IMR-90 (cell line): ENCODE measurements at regions not wholly inside any gene's neighbourhood (a gene's known extent, or its start where the extent isn't known, plus 50 kb on each side); places are given as distances from the start of the nearest gene placed in this dataset.
A peak's percentile ranks its signal among the peaks of the same experiment; 100 is the strongest.

Source experiments
- ATAC-seq: fragments of 200-7000 bp; cut with Tn5 transposase; 2 replicates; pipeline ENCODE4 v1.9.1; 2020; ENCODE audit warnings: low read depth, mild to moderate bottlenecking, moderate library complexity
- BruUV-seq: library from RNA; stranded (reverse); fragments of 400-500 nt; replicated peaks from 2 replicates; lab custom pipeline; 2021; lab: Mats Ljungman, UMichigan
- CTCF ChIA-PET: fragments of 300-600 bp; formaldehyde crosslinking; extraction: SDS; loops from one replicate; lab custom pipeline; 2021; ENCODE audit warnings: antibody characterized with exemption; lab: Yijun Ruan, JAX
- POLR2A ChIA-PET: fragments of 300-600 bp; sonication (Branson Sonifier 250); formaldehyde crosslinking; loops from one replicate; lab custom pipeline; 2022; ENCODE audit warnings: antibody characterized with exemption; ENCODE audit not compliant: unreplicated experiment; lab: Charles Lee
- DNase-seq: peaks from one replicate; pipeline ENCODE4 v3.0.0; 2013
- H2AFZ ChIP-seq: replicated peaks from 2 replicates; pipeline ENCODE3; 2013; ENCODE audit warnings: low read length, mild to moderate bottlenecking; ENCODE audit not compliant: poor library complexity
- H2AK5ac ChIP-seq: 2 replicates; pipeline ENCODE4 v1.6.1; 2013; ENCODE audit warnings: low read depth, low read length, inconsistent platforms
- H2AK9ac ChIP-seq: replicated peaks from 2 replicates; pipeline ENCODE3; 2013; ENCODE audit warnings: mild to moderate bottlenecking, low read depth, low read length, moderate library complexity; ENCODE audit not compliant: poor library complexity
- H2BK120ac ChIP-seq: 2 replicates; pipeline ENCODE4 v1.6.1; 2013; ENCODE audit warnings: low read depth, low read length, inconsistent platforms
- H2BK15ac ChIP-seq: 3 replicates; pipeline ENCODE4 v1.6.1; 2013; ENCODE audit warnings: low read depth, low read length, inconsistent platforms
- H2BK20ac ChIP-seq: 2 replicates; pipeline ENCODE4 v1.6.1; 2013; ENCODE audit warnings: low read depth, mild to moderate bottlenecking, inconsistent platforms, low read length, moderate library complexity
- H2BK5ac ChIP-seq: 2 replicates; pipeline ENCODE4 v1.6.1; 2013; ENCODE audit warnings: mild to moderate bottlenecking, low read depth, low read length, inconsistent platforms; ENCODE audit not compliant: poor library complexity, severe bottlenecking
- H3K14ac ChIP-seq: replicated peaks from 2 replicates; pipeline ENCODE4 v1.6.1; 2013; ENCODE audit warnings: low read depth, low read length, inconsistent platforms
- H3K18ac ChIP-seq: 2 replicates; pipeline ENCODE4 v1.6.1; 2013; ENCODE audit warnings: low read depth, low read length, control low read depth
- H3K23ac ChIP-seq: 2 replicates; pipeline ENCODE4 v1.6.1; 2013; ENCODE audit warnings: low read depth, low read length, inconsistent platforms
- H3K27ac ChIP-seq: 2 replicates; pipeline ENCODE4 v1.5.1; 2013; ENCODE audit warnings: mild to moderate bottlenecking, control low read depth, low read length; ENCODE audit not compliant: insufficient read depth
- H3K27me3 ChIP-seq: 2 replicates; pipeline ENCODE4 v1.6.1; 2013; ENCODE audit warnings: low read length; ENCODE audit not compliant: control insufficient read depth, insufficient read depth
- H3K36me3 ChIP-seq: 2 replicates; pipeline ENCODE4 v1.6.1; 2013; ENCODE audit warnings: low read length, mixed read lengths; ENCODE audit not compliant: control insufficient read depth, insufficient read depth
- H3K4ac ChIP-seq: 2 replicates; pipeline ENCODE4 v1.6.1; 2013; ENCODE audit warnings: low read depth, low read length, inconsistent platforms
- H3K4me1 ChIP-seq: 2 replicates; pipeline ENCODE4 v1.6.1; 2013; ENCODE audit warnings: low read length, mixed read lengths; ENCODE audit not compliant: control insufficient read depth, insufficient read depth
- H3K4me2 ChIP-seq: 2 replicates; pipeline ENCODE4 v1.6.1; 2013; ENCODE audit warnings: low read depth, mild to moderate bottlenecking, control low read depth, low read length, moderate library complexity
- H3K4me3 ChIP-seq: 2 replicates; pipeline ENCODE4 v1.5.1; 2013; ENCODE audit warnings: low read depth, mild to moderate bottlenecking, control low read depth, low read length, moderate library complexity; ENCODE audit not compliant: insufficient read depth
- H3K56ac ChIP-seq: 2 replicates; pipeline ENCODE4 v1.6.1; 2013; ENCODE audit warnings: low read length, inconsistent platforms; ENCODE audit not compliant: insufficient read depth; ENCODE audit errors: extremely low read depth
- H3K79me1 ChIP-seq, 2 experiments: 2 replicates each; pipeline ENCODE4 v1.6.1; 2013; ENCODE audit warnings: low read length in 2 of 2, inconsistent platforms in 1 of 2, low read depth in 1 of 2
- H3K9ac ChIP-seq: 2 replicates; pipeline ENCODE4 v1.6.1; 2013; ENCODE audit warnings: low read depth, low read length, control low read depth
- H3K9me1 ChIP-seq: 2 replicates; pipeline ENCODE4 v1.6.1; 2013; ENCODE audit warnings: low read length, inconsistent platforms; ENCODE audit not compliant: insufficient read depth
- H3K9me3 ChIP-seq: 2 replicates; pipeline ENCODE4 v1.6.1; 2013; ENCODE audit warnings: low read length; ENCODE audit not compliant: control insufficient read depth, insufficient read depth
- H4K20me1 ChIP-seq: 2 replicates; pipeline ENCODE4 v1.6.1; 2013; ENCODE audit warnings: low read length, inconsistent platforms; ENCODE audit not compliant: insufficient read depth
- H4K5ac ChIP-seq: 2 replicates; pipeline ENCODE4 v1.6.1; 2013; ENCODE audit warnings: mild to moderate bottlenecking, low read depth, low read length, control low read depth
- H4K8ac ChIP-seq, 2 experiments: 2 replicates each; pipeline ENCODE4 v1.6.1; 2013; ENCODE audit warnings: low read depth in 2 of 2, low read length in 2 of 2, control low read depth in 1 of 2, inconsistent platforms in 1 of 2
- H4K91ac ChIP-seq: 2 replicates; pipeline ENCODE4 v1.6.1; 2013; ENCODE audit warnings: low read depth, low read length, inconsistent platforms; ENCODE audit not compliant: insufficient read depth
- BHLHE40 ChIP-seq: fragments of 150-350 bp; IDR thresholded peaks from 2 replicates; pipeline ENCODE4 v1.6.1; 2016; ENCODE audit warnings: mild to moderate bottlenecking, low read depth, low read length
- CEBPB ChIP-seq: IDR thresholded peaks from 2 replicates; pipeline ENCODE4 v1.6.1; 2012; ENCODE audit warnings: low read depth, low read length, improper control_type of control experiment
- CHD1 ChIP-seq: IDR thresholded peaks from 2 replicates; pipeline ENCODE4 v1.6.1; 2012; ENCODE audit warnings: low read depth, low read length, improper control_type of control experiment
- FOS ChIP-seq: fragments of 150-350 bp; IDR thresholded peaks from 2 replicates; pipeline ENCODE4 v1.6.1; 2016; ENCODE audit warnings: low read depth, low read length
- MAFK ChIP-seq: IDR thresholded peaks from 2 replicates; pipeline ENCODE4 v1.6.1; 2012; ENCODE audit warnings: low read depth, low read length, improper control_type of control experiment
- MXI1 ChIP-seq: IDR thresholded peaks from 2 replicates; pipeline ENCODE4 v1.6.1; 2012; ENCODE audit warnings: low read depth, mild to moderate bottlenecking, low read length, moderate library complexity, borderline replicate concordance
- NFE2L2 ChIP-seq: fragments of 150-350 bp; IDR thresholded peaks from 2 replicates; pipeline ENCODE4 v1.6.1; 2016; ENCODE audit warnings: low read depth, mild to moderate bottlenecking, low read length
- RAD21 ChIP-seq: IDR thresholded peaks from 2 replicates; pipeline ENCODE4 v1.6.1; 2012; ENCODE audit warnings: low read length, improper control_type of control experiment
- RCOR1 ChIP-seq: IDR thresholded peaks from 2 replicates; pipeline ENCODE4 v1.6.1; 2012; ENCODE audit warnings: mild to moderate bottlenecking, low read length, improper control_type of control experiment; ENCODE audit not compliant: insufficient replicate concordance
- WGBS, 2 experiments: methylation state at CpG; one replicate each; pipeline versions ENCODE4 v1.1.5 to v1.1.7; 2013; ENCODE audit warnings: missing lambda C conversion rate in 2 of 2; ENCODE audit not compliant: insufficient read length in 1 of 2; ENCODE audit errors: extremely low coverage in 2 of 2; 5-methylcytosine and 5-hydroxymethylcytosine counted together
- dilution Hi-C: fragments of 300-500 bp; cut with HindIII; formaldehyde crosslinking; loops from one replicate; pipeline ENCODE4 v1.14.3; 2018; ENCODE audit warnings: low sequenced_read_pairs; ENCODE audit not compliant: unreplicated experiment
- in situ Hi-C: fragments of 300-500 bp; cut with MboI; formaldehyde crosslinking; loops from 3 replicates; pipeline ENCODE4 v1.14.3; 2019; ENCODE audit warnings: low sequenced_read_pairs, inconsistent platforms, mixed read lengths
- intact Hi-C: fragments of 100-400 bp; cut with micrococcal nuclease; formaldehyde crosslinking; loops from 2 replicates; pipeline ENCODE4 v1.10.0; 2022
- TF ChIP-seq, protein P1 (sequence below): conservative IDR thresholded peaks from 2 replicates; pipeline ENCODE4 v1.5.1; 2012; ENCODE audit warnings: mild to moderate bottlenecking, low read depth, low read length, improper control_type of control experiment
- TF ChIP-seq, protein P2 (sequence below): fragments of 150-350 bp; IDR thresholded peaks from 2 replicates; pipeline ENCODE4 v1.6.1; 2017; ENCODE audit warnings: mild to moderate bottlenecking, antibody characterized with exemption, low read length, low read depth
- TF ChIP-seq, protein P3 (sequence below): fragments of 150-350 bp; IDR thresholded peaks from 2 replicates; pipeline ENCODE4 v1.6.1; 2016; ENCODE audit warnings: low read depth, mild to moderate bottlenecking, low read length, moderate library complexity, borderline replicate concordance

- dilution Hi-C loops (no loop called here), in situ Hi-C loops (no loop called here), intact Hi-C loops (loop anchor here (5.0 kb wide), 1 partner anchor 94 kb away; no protein-coding TSS in a partner anchor)
- H3K79me1 ChIP-seq, result no peaks in the 10 kb centered on the region
- H2AK9ac ChIP-seq, result no peak overlapping the region
- no peak overlapping the region for H3K4me3 ChIP-seq
- H2BK15ac ChIP-seq, result peak overlapping the region; percentile 78; the same call in 2 of the 3 replicates
- TF ChIP-seq BHLHE40 (no peak), RAD21 (no peak), FOS (no peak), CEBPB (no peak), CHD1 (no peak), MAFK (no peak), NFE2L2 (no peak), MXI1 (no peak), RCOR1 (no peak)
- TF ChIP-seq, protein P1, sequence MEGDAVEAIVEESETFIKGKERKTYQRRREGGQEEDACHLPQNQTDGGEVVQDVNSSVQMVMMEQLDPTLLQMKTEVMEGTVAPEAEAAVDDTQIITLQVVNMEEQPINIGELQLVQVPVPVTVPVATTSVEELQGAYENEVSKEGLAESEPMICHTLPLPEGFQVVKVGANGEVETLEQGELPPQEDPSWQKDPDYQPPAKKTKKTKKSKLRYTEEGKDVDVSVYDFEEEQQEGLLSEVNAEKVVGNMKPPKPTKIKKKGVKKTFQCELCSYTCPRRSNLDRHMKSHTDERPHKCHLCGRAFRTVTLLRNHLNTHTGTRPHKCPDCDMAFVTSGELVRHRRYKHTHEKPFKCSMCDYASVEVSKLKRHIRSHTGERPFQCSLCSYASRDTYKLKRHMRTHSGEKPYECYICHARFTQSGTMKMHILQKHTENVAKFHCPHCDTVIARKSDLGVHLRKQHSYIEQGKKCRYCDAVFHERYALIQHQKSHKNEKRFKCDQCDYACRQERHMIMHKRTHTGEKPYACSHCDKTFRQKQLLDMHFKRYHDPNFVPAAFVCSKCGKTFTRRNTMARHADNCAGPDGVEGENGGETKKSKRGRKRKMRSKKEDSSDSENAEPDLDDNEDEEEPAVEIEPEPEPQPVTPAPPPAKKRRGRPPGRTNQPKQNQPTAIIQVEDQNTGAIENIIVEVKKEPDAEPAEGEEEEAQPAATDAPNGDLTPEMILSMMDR, result no peak
- TF ChIP-seq, protein P2, sequence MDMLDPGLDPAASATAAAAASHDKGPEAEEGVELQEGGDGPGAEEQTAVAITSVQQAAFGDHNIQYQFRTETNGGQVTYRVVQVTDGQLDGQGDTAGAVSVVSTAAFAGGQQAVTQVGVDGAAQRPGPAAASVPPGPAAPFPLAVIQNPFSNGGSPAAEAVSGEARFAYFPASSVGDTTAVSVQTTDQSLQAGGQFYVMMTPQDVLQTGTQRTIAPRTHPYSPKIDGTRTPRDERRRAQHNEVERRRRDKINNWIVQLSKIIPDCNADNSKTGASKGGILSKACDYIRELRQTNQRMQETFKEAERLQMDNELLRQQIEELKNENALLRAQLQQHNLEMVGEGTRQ, result no peak
- TF ChIP-seq, protein P3, sequence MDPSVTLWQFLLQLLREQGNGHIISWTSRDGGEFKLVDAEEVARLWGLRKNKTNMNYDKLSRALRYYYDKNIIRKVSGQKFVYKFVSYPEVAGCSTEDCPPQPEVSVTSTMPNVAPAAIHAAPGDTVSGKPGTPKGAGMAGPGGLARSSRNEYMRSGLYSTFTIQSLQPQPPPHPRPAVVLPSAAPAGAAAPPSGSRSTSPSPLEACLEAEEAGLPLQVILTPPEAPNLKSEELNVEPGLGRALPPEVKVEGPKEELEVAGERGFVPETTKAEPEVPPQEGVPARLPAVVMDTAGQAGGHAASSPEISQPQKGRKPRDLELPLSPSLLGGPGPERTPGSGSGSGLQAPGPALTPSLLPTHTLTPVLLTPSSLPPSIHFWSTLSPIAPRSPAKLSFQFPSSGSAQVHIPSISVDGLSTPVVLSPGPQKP, result no peak
- H3K36me3 ChIP-seq, result no peaks in the 10 kb centered on the region
- H2AFZ ChIP-seq, result no peak overlapping the region
- peak overlapping the region; percentile 56 to 60; a peak in 3 of 4 replicates for H4K8ac ChIP-seq
- H3K9ac ChIP-seq, result no peak overlapping the region
- H3K9me1 ChIP-seq, result peaks cover 11% of the 10 kb centered on the region; the same call in 1 of the 2 replicates
- ATAC-seq (peak; percentile 50), DNase-seq (peak; percentile 66)
- POLR2A ChIA-PET, result no interaction called here
- peak overlapping the region; percentile 77 for H2BK5ac ChIP-seq
- no CpG with 5 or more reads among the region's 2 CpGs for WGBS, 2 experiments
- BruUV-seq, result no TSS peak
- peak overlapping the region; percentile 22; the same call in 1 of the 2 replicates for H3K23ac ChIP-seq
- no peak overlapping the region for H3K56ac ChIP-seq
- CTCF ChIA-PET, result no interaction called here
- no peaks in the 10 kb centered on the region for H4K20me1 ChIP-seq
- H4K91ac ChIP-seq, result peak overlapping the region; percentile 62; the same call in 1 of the 2 replicates
- H3K4ac ChIP-seq, result peak overlapping the region; percentile 69; the same call in 1 of the 2 replicates
- H3K14ac ChIP-seq, result peak overlapping the region; percentile 81; the same call in 1 of the 2 replicates
- peak overlapping the region; percentile 90; the same call in 1 of the 2 replicates for H4K5ac ChIP-seq
- peak overlapping the region; percentile 13 for H3K27ac ChIP-seq
- H3K18ac ChIP-seq, result peak overlapping the region; percentile 97
- peak overlapping the region; percentile 20; the same call in 1 of the 2 replicates for H3K4me2 ChIP-seq
- peak overlapping the region; percentile 75; the same call in 1 of the 2 replicates for H2BK20ac ChIP-seq
- no peaks in the 10 kb centered on the region for H3K27me3 ChIP-seq
- peak overlapping the region; percentile 78 for H2BK120ac ChIP-seq
- no peaks in the 10 kb centered on the region for H3K9me3 ChIP-seq
- peak overlapping the region; percentile 22; the same call in 1 of the 2 replicates for H2AK5ac ChIP-seq
- H3K4me1 ChIP-seq, result peaks cover 21% of the 10 kb centered on the region; the same call in 1 of the 2 replicates
Measured at GRCh38 chr21:28431022-28431421, 561.7 kb downstream of the LTN1 start.
